NB4 (cell line): ENCODE measurements at regions not wholly inside any gene's neighbourhood (a gene's known extent, or its start where the extent isn't known, plus 50 kb on each side); places are given as distances from the start of the nearest gene placed in this dataset.

Experiments
- POLR2A ChIP-seq: IDR thresholded peaks from 2 replicates; pipeline ENCODE4 v1.6.1; 2011; ENCODE audit warnings: mild to moderate bottlenecking; ENCODE audit not compliant: insufficient read length; ENCODE audit errors: extremely low read depth
- TF ChIP-seq, protein P1 (sequence below): IDR thresholded peaks from one replicate; pipeline ENCODE4 v1.5.1; 2012; ENCODE audit warnings: low read depth, low read length

DNA sequence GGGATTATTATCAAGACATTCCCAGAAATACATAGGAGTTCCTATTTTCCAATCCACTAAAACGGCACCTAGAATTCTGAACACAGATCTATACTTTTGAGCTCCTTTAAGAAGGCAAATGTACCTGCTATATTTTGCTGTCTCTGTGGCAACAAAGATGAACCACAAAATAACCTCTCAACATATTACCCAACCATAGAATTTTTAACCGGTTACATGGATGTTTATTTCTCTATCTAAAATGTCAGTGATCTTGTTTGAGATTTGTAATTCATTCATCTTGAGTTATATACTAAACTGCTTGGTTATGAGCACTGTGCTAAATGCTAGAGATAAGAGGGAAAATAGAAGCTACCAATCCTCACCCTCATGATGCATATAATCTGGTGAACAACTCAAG, 117.5 kb upstream of the HMGCLL1 start:
- TF ChIP-seq, protein P1, sequence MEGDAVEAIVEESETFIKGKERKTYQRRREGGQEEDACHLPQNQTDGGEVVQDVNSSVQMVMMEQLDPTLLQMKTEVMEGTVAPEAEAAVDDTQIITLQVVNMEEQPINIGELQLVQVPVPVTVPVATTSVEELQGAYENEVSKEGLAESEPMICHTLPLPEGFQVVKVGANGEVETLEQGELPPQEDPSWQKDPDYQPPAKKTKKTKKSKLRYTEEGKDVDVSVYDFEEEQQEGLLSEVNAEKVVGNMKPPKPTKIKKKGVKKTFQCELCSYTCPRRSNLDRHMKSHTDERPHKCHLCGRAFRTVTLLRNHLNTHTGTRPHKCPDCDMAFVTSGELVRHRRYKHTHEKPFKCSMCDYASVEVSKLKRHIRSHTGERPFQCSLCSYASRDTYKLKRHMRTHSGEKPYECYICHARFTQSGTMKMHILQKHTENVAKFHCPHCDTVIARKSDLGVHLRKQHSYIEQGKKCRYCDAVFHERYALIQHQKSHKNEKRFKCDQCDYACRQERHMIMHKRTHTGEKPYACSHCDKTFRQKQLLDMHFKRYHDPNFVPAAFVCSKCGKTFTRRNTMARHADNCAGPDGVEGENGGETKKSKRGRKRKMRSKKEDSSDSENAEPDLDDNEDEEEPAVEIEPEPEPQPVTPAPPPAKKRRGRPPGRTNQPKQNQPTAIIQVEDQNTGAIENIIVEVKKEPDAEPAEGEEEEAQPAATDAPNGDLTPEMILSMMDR: no peak
- TF ChIP-seq POLR2A: no peak
